HCT116 (cell line): ENCODE measurements at regions not wholly inside any gene's neighbourhood (a gene's known extent, or its start where the extent isn't known, plus 50 kb on each side); places are given as distances from the start of the nearest gene placed in this dataset.

Experiments used
- ATAC-seq: fragments of 200-7000 bp; cut with Tn5 transposase; 2 replicates; pipeline ENCODE4 v1.9.1; 2020; ENCODE audit warnings: mild to moderate bottlenecking, moderate library complexity
- BruUV-seq: library from RNA; stranded (reverse); fragments of 400-500 nt; replicated peaks from 2 replicates; lab custom pipeline; 2021; lab: Mats Ljungman, UMichigan
- CTCF ChIA-PET: fragments of 300-600 bp; sonication (Branson Sonifier 250); formaldehyde crosslinking; loops from one replicate; lab custom pipeline; 2021; ENCODE audit warnings: antibody characterized with exemption; lab: Charles Lee
- POLR2A ChIA-PET: fragments of 300-600, 350-600 bp; sonication (Branson Sonifier 250); formaldehyde crosslinking; loops from one replicate; lab custom pipeline; 2021; ENCODE audit warnings: antibody characterized with exemption; lab: Charles Lee
- RAD21 ChIA-PET, 2 experiments: fragments of 300-600 bp; sonication (Branson Sonifier 250); formaldehyde crosslinking; loops; one replicate each; lab custom pipeline; 2023; ENCODE audit warnings: low total read pairs in 2 of 2; ENCODE audit not compliant: uncharacterized antibody in 2 of 2, unreplicated experiment in 2 of 2, low non-redundant PET in 1 of 2; lab: Charles Lee
- DNase-seq: peaks from one replicate; pipeline ENCODE4 v3.0.0-alpha.2; 2010; ENCODE audit warnings: low read depth, low spot score
- H2AFZ ChIP-seq: fragments of 200-600 bp; shearing (Covaris generic), sonication (generic); 2 replicates; pipeline ENCODE4 v1.6.1; 2017; ENCODE audit warnings: low read depth, mixed run types, mixed read lengths, antibody characterized with exemption, low read length; ENCODE audit not compliant: poor library complexity, severe bottlenecking
- H3K27ac ChIP-seq: 2 replicates; pipeline ENCODE4 v1.5.1; 2012; ENCODE audit warnings: low read depth, low read length
- H3K27me3 ChIP-seq: fragments of 200-600 bp; sonication (generic); 2 replicates; pipeline ENCODE4 v1.6.1; 2016; ENCODE audit warnings: mixed run types, low read length, mixed read lengths; ENCODE audit not compliant: insufficient read depth
- H3K36me3 ChIP-seq, 2 experiments: fragments of 200-500 bp in 1 of 2; fragments of 200-600 bp in 1 of 2; sonication (Bioruptor generic) in 1 of 2; sonication (generic) in 1 of 2; 2 replicates each; pipeline versions ENCODE4 v1.5.1 to v1.6.1; 2014 to 2016; ENCODE audit warnings: low read length in 2 of 2, inconsistent platforms in 1 of 2, mixed read lengths in 1 of 2, mixed run types in 1 of 2; ENCODE audit not compliant: insufficient read depth in 2 of 2, control insufficient read depth in 1 of 2
- H3K4me1 ChIP-seq, 2 experiments: fragments of 200-600 bp in 1 of 2; sonication (generic) in 1 of 2; 2 replicates each; pipeline versions ENCODE4 v1.5.1 to v1.6.1; 2012 to 2017; ENCODE audit warnings: low read length in 2 of 2, inconsistent platforms in 1 of 2, mild to moderate bottlenecking in 1 of 2, mixed read lengths in 1 of 2, mixed run types in 1 of 2, moderate library complexity in 1 of 2; ENCODE audit not compliant: insufficient read depth in 2 of 2, control insufficient read depth in 1 of 2
- H3K4me2 ChIP-seq: fragments of 200-600 bp; sonication (generic); 2 replicates; pipeline ENCODE4 v1.6.1; 2017; ENCODE audit warnings: mixed run types, low read length, mixed read lengths
- H3K4me3 ChIP-seq, 2 experiments: fragments of 200-600 bp in 1 of 2; sonication (generic) in 1 of 2; replicated peaks in 1 of 2; 2 replicates each; pipeline ENCODE4 v1.5.1; 2011 to 2016; ENCODE audit warnings: low read length in 2 of 2, control low read depth in 1 of 2, low read depth in 1 of 2, mild to moderate bottlenecking in 1 of 2, mixed read lengths in 1 of 2, mixed run types in 1 of 2
- H3K79me2 ChIP-seq: fragments of 200-600 bp; sonication (generic); 2 replicates; pipeline ENCODE4 v1.6.1; 2017; ENCODE audit warnings: mild to moderate bottlenecking, mixed run types, low read length, moderate library complexity, mixed read lengths; ENCODE audit not compliant: insufficient read depth
- H3K9ac ChIP-seq: fragments of 200-600 bp; sonication (generic); 2 replicates; pipeline ENCODE4 v1.6.1; 2016; ENCODE audit warnings: low read length, mixed read lengths
- H3K9me2 ChIP-seq: fragments of 200-600 bp; sonication (generic), shearing (Covaris generic); 2 replicates; pipeline ENCODE4 v1.6.1; 2017; ENCODE audit warnings: mixed run types, mild to moderate bottlenecking, moderate library complexity; ENCODE audit not compliant: insufficient read depth
- H3K9me3 ChIP-seq, 2 experiments: fragments of 200-500 bp in 1 of 2; fragments of 200-600 bp in 1 of 2; sonication (Bioruptor generic) in 1 of 2; sonication (generic) in 1 of 2; 2 replicates each; pipeline ENCODE4 v1.6.1; 2014 to 2017; ENCODE audit warnings: low read length in 2 of 2, mixed read lengths in 2 of 2, inconsistent platforms in 1 of 2, low read depth in 1 of 2, mild to moderate bottlenecking in 1 of 2, mixed run types in 1 of 2, moderate library complexity in 1 of 2; ENCODE audit not compliant: control insufficient read depth in 1 of 2, insufficient read depth in 1 of 2
- H4K20me1 ChIP-seq: fragments of 200-600 bp; sonication (generic), shearing (Covaris generic); 2 replicates; pipeline ENCODE4 v1.6.1; 2017; ENCODE audit warnings: mixed run types, mild to moderate bottlenecking, moderate library complexity; ENCODE audit not compliant: insufficient read depth
- CBX3 ChIP-seq: IDR thresholded peaks from 2 replicates; pipeline ENCODE4 v1.6.1; 2012; ENCODE audit warnings: low read depth
- CEBPB ChIP-seq: IDR thresholded peaks from 2 replicates; pipeline ENCODE4 v1.6.1; 2012; ENCODE audit warnings: low read depth
- CTCF ChIP-seq, 3 experiments: fragments of 200-600 bp in 1 of 3; sonication (generic) in 1 of 3; IDR thresholded peaks in 2 of 3; conservative IDR thresholded peaks in 1 of 3; 2 replicates each; pipeline ENCODE4 v1.5.1; 2012 to 2017; ENCODE audit warnings: low read depth in 2 of 3, low read length in 2 of 3, antibody characterized with exemption in 1 of 3, borderline replicate concordance in 1 of 3, control low read depth in 1 of 3, mild to moderate bottlenecking in 1 of 3, mixed read lengths in 1 of 3, mixed run types in 1 of 3, moderate library complexity in 1 of 3; ENCODE audit not compliant: insufficient read depth in 1 of 3
- EGR1 ChIP-seq: IDR thresholded peaks from 2 replicates; pipeline ENCODE4 v1.6.1; 2012; ENCODE audit warnings: low read depth
- EZH2 ChIP-seq: fragments of 200-600 bp; sonication (generic); IDR thresholded peaks from 2 replicates; pipeline ENCODE4 v1.6.1; 2017; ENCODE audit warnings: antibody characterized with exemption, mixed run types
- FOSL1 ChIP-seq: IDR thresholded peaks from 2 replicates; pipeline ENCODE4 v1.6.1; 2012; ENCODE audit warnings: low read depth
- JUND ChIP-seq: IDR thresholded peaks from 2 replicates; pipeline ENCODE4 v1.6.1; 2012
- MAX ChIP-seq: IDR thresholded peaks from 2 replicates; pipeline ENCODE4 v1.6.1; 2012
- POLR2A ChIP-seq: IDR thresholded peaks from 2 replicates; pipeline ENCODE4 v1.7.0; 2011; ENCODE audit warnings: borderline replicate concordance; ENCODE audit not compliant: insufficient read depth, insufficient read length; ENCODE audit errors: extremely low read depth
- POLR2AphosphoS5 ChIP-seq: IDR thresholded peaks from 2 replicates; pipeline ENCODE4 v1.6.1; 2011; ENCODE audit warnings: mild to moderate bottlenecking, low read depth, low read length, moderate library complexity
- REST ChIP-seq: IDR thresholded peaks from 2 replicates; pipeline ENCODE4 v1.6.1; 2012; ENCODE audit warnings: low read depth
- SP1 ChIP-seq: IDR thresholded peaks from 2 replicates; pipeline ENCODE4 v1.6.1; 2012; ENCODE audit warnings: low read depth
- SRF ChIP-seq: IDR thresholded peaks from 2 replicates; pipeline ENCODE4 v1.6.1; 2012; ENCODE audit warnings: low read depth
- ZBTB33 ChIP-seq: IDR thresholded peaks from 2 replicates; pipeline ENCODE4 v1.6.1; 2011; ENCODE audit warnings: mild to moderate bottlenecking, low read length, moderate library complexity; ENCODE audit not compliant: insufficient replicate concordance; ENCODE audit errors: extremely low read depth
- ZFX ChIP-seq: fragments of 450-650 bp; IDR thresholded peaks from 2 replicates; pipeline ENCODE4 v1.6.1; 2017
- intact Hi-C: fragments of 100-400 bp; cut with micrococcal nuclease; formaldehyde crosslinking; loops from 2 replicates; pipeline ENCODE4 v1.10.0; 2022

- Histone ChIP-seq H3K27ac (no peak overlapping the region), H3K27me3 (no peaks in the 10 kb centered on the region), H3K9ac (no peak overlapping the region), H3K4me1 (no peaks in the 10 kb centered on the region), H3K9me2 (no peaks in the 10 kb centered on the region), H3K36me3 (no peaks in the 10 kb centered on the region), H3K9me3 (peaks cover 14 to 22% of the 10 kb centered on the region in 2 experiments; a peak in 2 of 4 replicates), H3K79me2 (no peaks in the 10 kb centered on the region), H3K4me3 (no peak overlapping the region), H3K4me2 (no peak overlapping the region), H4K20me1 (no peaks in the 10 kb centered on the region), H2AFZ (no peak overlapping the region)
- DNase-seq (no peak), ATAC-seq (no peak)
- BruUV-seq, result no TSS peak
- POLR2A ChIA-PET, result no interaction called here
- intact Hi-C loops, result no loop called here
- RAD21 ChIA-PET, result no interaction called here
- TF ChIP-seq EGR1 (no peak), JUND (no peak), FOSL1 (no peak)
- CTCF ChIA-PET, result no interaction called here
Measured at GRCh38 chr21:16492356-16492755, 762.6 kb downstream of the USP25 start.

GRCh38 chr21:16492892-16493291 is 763.1 kb downstream of the USP25 start:
- no peak for ATAC-seq
- no peak overlapping the region for H3K27ac ChIP-seq
- no peaks in the 10 kb centered on the region for H4K20me1 ChIP-seq
- no peak for DNase-seq
- intact Hi-C loops, result no loop called here
- H3K36me3 ChIP-seq, result no peaks in the 10 kb centered on the region
- H3K9ac ChIP-seq, result no peak overlapping the region
- H3K4me1 ChIP-seq, result no peaks in the 10 kb centered on the region
- H3K79me2 ChIP-seq, result no peaks in the 10 kb centered on the region
- RAD21 ChIA-PET, result no interaction called here
- POLR2A ChIA-PET, result no interaction called here
- no TSS peak for BruUV-seq
- CTCF ChIA-PET, result no interaction called here
- no peak overlapping the region for H3K4me3 ChIP-seq
- no peaks in the 10 kb centered on the region for H3K9me2 ChIP-seq
- H3K4me2 ChIP-seq, result no peak overlapping the region
- no peaks in the 10 kb centered on the region for H3K27me3 ChIP-seq
- no peak overlapping the region for H2AFZ ChIP-seq
- H3K9me3 ChIP-seq, result peaks cover 14 to 24% of the 10 kb centered on the region in 2 experiments; a peak in 2 of 4 replicates
- TF ChIP-seq EGR1 (no peak), SRF (no peak), CEBPB (no peak), SP1 (no peak), CBX3 (no peak), POLR2A (no peak), POLR2AphosphoS5 (no peak), REST (no peak), CTCF (IDR thresholded peaks at IDR 0.05 in 2 of 3, conservative IDR thresholded peaks at IDR 0.05 in 1 of 3; ENCODE audit: borderline replicate concordance in 1 of 3, insufficient read depth in 1 of 3, low read depth in 2 of 3, low read length in 2 of 3) (no peak), EZH2 (no peak), MAX (no peak), ZFX (no peak), ZBTB33 (no peak)
